K562 (cell line): ENCODE measurements at regions not wholly inside any gene's neighbourhood (a gene's known extent, or its start where the extent isn't known, plus 50 kb on each side); places are given as distances from the start of the nearest gene placed in this dataset.

Source experiments
- ATAC-seq: fragments of 200-7000 bp; cut with Tn5 transposase; 3 replicates; pipeline ENCODE4 v1.9.1; 2020; ENCODE audit warnings: moderate library complexity
- BruUV-seq: library from RNA; stranded (reverse); fragments of 400-500 nt; replicated peaks from 2 replicates; lab custom pipeline; 2021; lab: Mats Ljungman, UMichigan
- CTCF ChIA-PET: fragments of 300-600 bp; formaldehyde crosslinking; extraction: SDS; loops from one replicate; lab custom pipeline; 2021; ENCODE audit warnings: low intra/inter-chr PET ratio; lab: Yijun Ruan, JAX
- POLR2A ChIA-PET: fragments of 300-600, 350-650 bp; sonication (Branson Sonifier 250); formaldehyde crosslinking; extraction: SDS; loops from one replicate; lab custom pipeline; 2021; ENCODE audit warnings: antibody characterized with exemption, inconsistent platforms; lab: Yijun Ruan, JAX
- DNase-seq, 4 experiments: peaks; one replicate each; pipeline versions ENCODE4 v3.0.0 to v3.0.0-alpha.2; 2011 to 2018; ENCODE audit warnings: low spot score in 3 of 4, mixed read lengths in 3 of 4; ENCODE audit errors: extremely low read depth in 1 of 4
- FAIRE-seq: peaks from 2 replicates; lab custom pipeline; 2011; peaks lifted over from hg19 to GRCh38; lab: Jason Lieb, UNC
- H2AFZ ChIP-seq: 2 replicates; pipeline ENCODE4 v1.6.0; 2011; ENCODE audit warnings: low read depth, low read length, control low read depth, inconsistent platforms
- H3K27ac ChIP-seq: fragments of 200-600 bp; 3 replicates; pipeline ENCODE4 v1.8.0; 2011; ENCODE audit warnings: low read depth, mild to moderate bottlenecking, control low read depth, inconsistent platforms, low read length, moderate library complexity, mixed read lengths; ENCODE audit errors: extremely low read depth
- H3K27me3 ChIP-seq, 2 experiments: fragments of 300-600 bp in 1 of 2; 2 replicates in 1 of 2; 3 replicates in 1 of 2; pipeline versions ENCODE4 v1.6.0 to v1.8.0; 2011; ENCODE audit warnings: inconsistent platforms in 2 of 2, low read length in 2 of 2, mild to moderate bottlenecking in 1 of 2, mixed read lengths in 1 of 2, moderate library complexity in 1 of 2; ENCODE audit not compliant: control insufficient read depth in 2 of 2, insufficient read depth in 2 of 2
- H3K36me3 ChIP-seq: fragments of 300-600 bp; 3 replicates; pipeline ENCODE4 v1.8.0; 2011; ENCODE audit warnings: mild to moderate bottlenecking, low read length, inconsistent platforms; ENCODE audit not compliant: control insufficient read depth, insufficient read depth
- H3K4me1 ChIP-seq, 2 experiments: fragments of 200-600 bp in 1 of 2; replicated peaks in 1 of 2; 2 replicates in 1 of 2; 3 replicates in 1 of 2; pipeline versions ENCODE4 v1.5.1 to v1.8.0; 2011; ENCODE audit warnings: inconsistent platforms in 2 of 2, low read length in 2 of 2, mild to moderate bottlenecking in 1 of 2, mixed read lengths in 1 of 2, moderate library complexity in 1 of 2; ENCODE audit not compliant: control insufficient read depth in 2 of 2, insufficient read depth in 2 of 2
- H3K4me2 ChIP-seq: 2 replicates; pipeline ENCODE4 v1.6.1; 2011; ENCODE audit warnings: low read length, control low read depth, inconsistent platforms, mixed read lengths; ENCODE audit not compliant: insufficient read depth
- H3K4me3 ChIP-seq: fragments of 200-600 bp; sonication (generic), shearing (Covaris generic); 2 replicates; pipeline ENCODE4 v1.5.1; 2016; ENCODE audit warnings: control low read depth, inconsistent platforms
- H3K79me2 ChIP-seq: fragments of 200-600 bp; 3 replicates; pipeline ENCODE4 v1.8.0; 2011; ENCODE audit warnings: low read length, inconsistent platforms; ENCODE audit not compliant: control insufficient read depth, insufficient read depth
- H3K9ac ChIP-seq, 2 experiments: 2 replicates each; pipeline versions ENCODE4 v1.6.0 to v1.6.1; 2011; ENCODE audit warnings: low read depth in 2 of 2, low read length in 2 of 2, control low read depth in 1 of 2, inconsistent platforms in 1 of 2, mild to moderate bottlenecking in 1 of 2, mixed read lengths in 1 of 2; ENCODE audit not compliant: insufficient read depth in 1 of 2
- H3K9me1 ChIP-seq: one replicate; pipeline ENCODE4 v1.6.0; 2011; ENCODE audit warnings: inconsistent platforms, mild to moderate bottlenecking, low read length, moderate library complexity; ENCODE audit not compliant: control insufficient read depth, insufficient read depth
- H3K9me3 ChIP-seq: replicated peaks from 2 replicates; pipeline ENCODE4 v1.5.1; 2011; ENCODE audit warnings: low read depth, low read length, inconsistent platforms; ENCODE audit not compliant: control insufficient read depth, insufficient read depth
- H4K20me1 ChIP-seq: replicated peaks from 2 replicates; pipeline ENCODE4 v1.6.1; 2011; ENCODE audit warnings: low read length, inconsistent platforms, mixed read lengths; ENCODE audit not compliant: control insufficient read depth, insufficient read depth
- CBX8 ChIP-seq: fragments of 200-600 bp; sonication (generic); IDR thresholded peaks from 2 replicates; pipeline ENCODE4 v1.6.1; 2012; ENCODE audit warnings: borderline replicate concordance, mixed run types, low read depth, mild to moderate bottlenecking, moderate library complexity, mixed read lengths, low read length, control low read depth, inconsistent platforms; ENCODE audit not compliant: poor library complexity, severe bottlenecking; ENCODE audit errors: extremely low read depth
- HDAC6 ChIP-seq: IDR thresholded peaks from 2 replicates; pipeline ENCODE4 v1.6.1; 2012; ENCODE audit warnings: low read depth, mild to moderate bottlenecking, control low read depth, inconsistent platforms, low read length, moderate library complexity
- HDAC8 ChIP-seq: fragments of 450-650 bp; IDR thresholded peaks from 2 replicates; pipeline ENCODE4 v1.6.1; 2016; ENCODE audit warnings: mild to moderate bottlenecking, missing genetic modification characterization, moderate library complexity, missing compliant biosample characterization
- KDM4B ChIP-seq, 2 experiments: fragments of 450-650 bp in 1 of 2; sonication (generic) in 1 of 2; IDR thresholded peaks; 2 replicates each; pipeline ENCODE4 v1.6.1; 2016 to 2017; ENCODE audit warnings: borderline replicate concordance in 2 of 2, antibody characterized with exemption in 1 of 2, low read depth in 1 of 2, mild to moderate bottlenecking in 1 of 2
- KLF10 ChIP-seq: fragments of 250-450 bp; sonication (Bioruptor Pico); IDR thresholded peaks from 2 replicates; pipeline ENCODE4 v1.6.1; 2021; ENCODE audit warnings: matching md5 sums
- KLF16 ChIP-seq: IDR thresholded peaks from 2 replicates; pipeline ENCODE4 v1.6.1; 2016; ENCODE audit warnings: antibody characterized with exemption
- PCBP2 ChIP-seq: fragments of 200-400 bp; formaldehyde crosslinking; IDR thresholded peaks from 2 replicates; pipeline ENCODE4 v1.6.1; 2018; ENCODE audit warnings: low read length, low read depth, mild to moderate bottlenecking, moderate library complexity; ENCODE audit not compliant: poor library complexity, severe bottlenecking
- RAD51 ChIP-seq: fragments of 450-650 bp; IDR thresholded peaks from 2 replicates; pipeline ENCODE4 v1.7.1; 2016; ENCODE audit warnings: low read depth, mild to moderate bottlenecking, borderline replicate concordance
- SUPT5H ChIP-seq: fragments of 450-650 bp; IDR thresholded peaks from 2 replicates; pipeline ENCODE4 v1.6.1; 2016
- TAF9B ChIP-seq: fragments of 450-650 bp; IDR thresholded peaks from 2 replicates; pipeline ENCODE4 v1.6.1; 2018; ENCODE audit warnings: mild to moderate bottlenecking; ENCODE audit not compliant: partially characterized antibody
- ZFP36 ChIP-seq: fragments of 150-350 bp; IDR thresholded peaks from 2 replicates; pipeline ENCODE4 v1.6.1; 2018; ENCODE audit warnings: low read length, low read depth; ENCODE audit not compliant: partially characterized antibody
- ZNF133 ChIP-seq: fragments of 250-450 bp; sonication (Bioruptor Pico); IDR thresholded peaks from 2 replicates; pipeline ENCODE4 v1.4.0; 2020; ENCODE audit warnings: mild to moderate bottlenecking
- ZNF644 ChIP-seq: fragments of 200-800 bp; sonication (Bioruptor generic); IDR thresholded peaks from 2 replicates; pipeline ENCODE4 v1.6.1; 2016; ENCODE audit warnings: low read depth, missing genetic modification characterization, missing compliant biosample characterization
- WGBS: fragments of 100-300 bp; shearing (Covaris generic); methylation state at CpG from one replicate; pipeline ENCODE4 v1.1.6; 2016; ENCODE audit warnings: low coverage, mixed read lengths; ENCODE audit not compliant: insufficient coverage; ENCODE audit errors: missing lambda C conversion rate; 5-methylcytosine and 5-hydroxymethylcytosine counted together
- in situ Hi-C: fragments of 300-500 bp; cut with MboI; formaldehyde crosslinking; loops from 4 replicates; pipeline ENCODE4 v1.15.0; 2018; ENCODE audit warnings: inconsistent platforms, mixed read lengths
- intact Hi-C: fragments of 100-400 bp; cut with micrococcal nuclease; formaldehyde crosslinking; loops from 2 replicates; pipeline ENCODE4 v1.14.2; 2022

- in situ Hi-C loops (no loop called here), intact Hi-C loops (no loop called here)
- H2AFZ ChIP-seq: no peak overlapping the region
- ATAC-seq: no peak
- H3K4me1 ChIP-seq: no peaks in the 10 kb centered on the region
- no peaks in the 10 kb centered on the region for H3K36me3 ChIP-seq
- no peaks in the 10 kb centered on the region for H3K27me3 ChIP-seq
- no peak overlapping the region for H3K4me2 ChIP-seq
- no peaks in the 10 kb centered on the region for H3K9me3 ChIP-seq
- ChIA-PET POLR2A (no interaction called here), CTCF (no interaction called here)
- no peaks in the 10 kb centered on the region for H3K79me2 ChIP-seq
- no peaks in the 10 kb centered on the region for H3K9me1 ChIP-seq
- no TSS peak for BruUV-seq
- no peak for FAIRE-seq
- TF ChIP-seq SUPT5H (no peak), KDM4B (IDR thresholded peaks at IDR 0.05; ENCODE audit: borderline replicate concordance in 2 of 2, low read depth in 1 of 2) (no peak), HDAC8 (tag) (no peak), CBX8 (no peak), RAD51 (no peak), ZFP36 (no peak), ZNF133 (CRISPR knock-in tag) (no peak), TAF9B (no peak), KLF10 (CRISPR knock-in tag) (no peak), HDAC6 (no peak), KLF16 (no peak), ZNF644 (no peak), PCBP2 (no peak)
- no peak overlapping the region for H3K27ac ChIP-seq
- no peak overlapping the region for H3K4me3 ChIP-seq
- WGBS: 0% methylated on average over 1 of the region's 2 CpGs
- H4K20me1 ChIP-seq: no peaks in the 10 kb centered on the region
- DNase-seq: no peak
- no peak overlapping the region for H3K9ac ChIP-seq
These were observed 237.9 kb upstream of the EDA2R start for GRCh38 chrX:66876776-66877175.
